A549 (cell line): ENCODE measurements at regions not wholly inside any gene's neighbourhood (a gene's known extent, or its start where the extent isn't known, plus 50 kb on each side); places are given as distances from the start of the nearest gene placed in this dataset.

Experiments
- ATAC-seq, 2 experiments: fragments of 200-7000 bp in 1 of 2; fragments of >200 bp in 1 of 2; cut with Nextera tagmentation in 1 of 2; cut with Tn5 transposase in 1 of 2; 3 replicates each; pipeline versions ENCODE4 v1.8.0 to v1.9.1; 2018 to 2020; ENCODE audit warnings: mild to moderate bottlenecking in 1 of 2, moderate library complexity in 1 of 2
- CTCF ChIA-PET: fragments of 300-600 bp; sonication (Branson Sonifier 250); formaldehyde crosslinking; extraction: SDS; loops from one replicate; lab custom pipeline; 2021; ENCODE audit warnings: antibody characterized with exemption, inconsistent platforms; lab: Yijun Ruan, JAX
- POLR2A ChIA-PET: fragments of 350-600 bp; formaldehyde crosslinking; extraction: SDS; loops from one replicate; lab custom pipeline; 2021; ENCODE audit warnings: antibody characterized with exemption, inconsistent platforms; lab: Yijun Ruan, JAX
- DNase-seq, 2 experiments: peaks; one replicate each; pipeline versions ENCODE4 v3.0.0 to v3.0.0-alpha.2; 2011 to 2016; ENCODE audit warnings: low read depth in 1 of 2, low spot score in 1 of 2
- FAIRE-seq: peaks from 2 replicates; lab custom pipeline; 2011; peaks lifted over from hg19 to GRCh38; lab: Jason Lieb, UNC
- H3K27ac ChIP-seq, 2 experiments: fragments of >200 bp; sonication (Bioruptor Twin); formaldehyde crosslinking; 3 replicates each; pipeline ENCODE4 v1.5.1; 2016 to 2017
- H3K4me1 ChIP-seq: fragments of >200 bp; sonication (Bioruptor Twin); formaldehyde crosslinking; 3 replicates; pipeline ENCODE4 v1.6.1; 2016
- H3K4me2 ChIP-seq: fragments of >200 bp; sonication (Bioruptor Twin); formaldehyde crosslinking; 3 replicates; pipeline ENCODE4 v1.6.1; 2016
- H3K4me3 ChIP-seq: fragments of >200 bp; sonication (Bioruptor Twin); formaldehyde crosslinking; 3 replicates; pipeline ENCODE4 v1.5.1; 2016
- H3K9me3 ChIP-seq: fragments of >200 bp; sonication (Bioruptor Twin); formaldehyde crosslinking; 3 replicates; pipeline ENCODE4 v1.6.1; 2016
- CBX2 ChIP-seq: fragments of 200-600 bp; sonication (generic); IDR thresholded peaks from 2 replicates; pipeline ENCODE4 v1.6.1; 2016; ENCODE audit warnings: low read depth, mild to moderate bottlenecking, borderline replicate concordance
- CBX8 ChIP-seq: fragments of 200-600 bp; sonication (generic); IDR thresholded peaks from 2 replicates; pipeline ENCODE4 v1.6.1; 2016
- CEBPB ChIP-seq, 2 experiments: fragments of >200 bp in 1 of 2; sonication (Bioruptor Twin) in 1 of 2; formaldehyde crosslinking in 1 of 2; IDR thresholded peaks; 2 replicates each; pipeline ENCODE4 v1.6.1; 2012 to 2016
- CHD4 ChIP-seq: fragments of 200-600 bp; sonication (generic); IDR thresholded peaks from 2 replicates; pipeline ENCODE4 v1.6.1; 2016; ENCODE audit warnings: antibody characterized with exemption, mild to moderate bottlenecking, borderline replicate concordance
- EHMT2 ChIP-seq: fragments of 200-600 bp; sonication (generic); IDR thresholded peaks from 2 replicates; pipeline ENCODE4 v1.6.1; 2016; ENCODE audit warnings: antibody characterized with exemption, low read depth, mild to moderate bottlenecking, moderate library complexity
- ELK1 ChIP-seq: fragments of 150-350 bp; IDR thresholded peaks from 2 replicates; pipeline ENCODE4 v1.6.1; 2014; ENCODE audit warnings: low read depth, mild to moderate bottlenecking, low read length
- EP300 ChIP-seq, 2 experiments: fragments of >200 bp; sonication (Bioruptor Twin); formaldehyde crosslinking; IDR thresholded peaks; 2 replicates in 1 of 2; 3 replicates in 1 of 2; pipeline ENCODE4 v1.6.1; 2016 to 2017
- FOSL2 ChIP-seq, 2 experiments: fragments of 450-650 bp in 1 of 2; fragments of >200 bp in 1 of 2; sonication (Bioruptor Twin) in 1 of 2; formaldehyde crosslinking; IDR thresholded peaks; 2 replicates each; pipeline versions ENCODE4 v1.5.0 to v1.6.1; 2016 to 2020; ENCODE audit warnings: mild to moderate bottlenecking in 1 of 2, moderate library complexity in 1 of 2
- FOXS1 ChIP-seq: fragments of 250-450 bp; sonication (Bioruptor Pico); IDR thresholded peaks from 2 replicates; pipeline ENCODE4 v1.5.0; 2020; ENCODE audit warnings: mild to moderate bottlenecking, moderate library complexity
- HES2 ChIP-seq: fragments of >200 bp; sonication (Bioruptor Twin); formaldehyde crosslinking; IDR thresholded peaks from 2 replicates; pipeline ENCODE4 v1.6.1; 2016
- HOXB13 ChIP-seq: fragments of 250-450 bp; sonication (Bioruptor Pico); IDR thresholded peaks from 2 replicates; pipeline ENCODE4 v1.5.0; 2020; ENCODE audit warnings: low read depth, mild to moderate bottlenecking, moderate library complexity
- HOXB5 ChIP-seq: fragments of 250-450 bp; sonication (Bioruptor Pico); IDR thresholded peaks from 2 replicates; pipeline ENCODE4 v1.5.0; 2020; ENCODE audit warnings: mild to moderate bottlenecking, moderate library complexity
- JUNB ChIP-seq: fragments of >200 bp; sonication (Bioruptor Twin); formaldehyde crosslinking; IDR thresholded peaks from 2 replicates; pipeline ENCODE4 v1.6.1; 2016
- KDM5A ChIP-seq: fragments of 200-600 bp; sonication (generic); IDR thresholded peaks from 2 replicates; pipeline ENCODE4 v1.6.1; 2016; ENCODE audit warnings: antibody characterized with exemption, mild to moderate bottlenecking
- MAFK ChIP-seq: fragments of 450-650 bp; IDR thresholded peaks from 2 replicates; pipeline ENCODE4 v1.6.1; 2014; ENCODE audit not compliant: partially characterized antibody
- PHF8 ChIP-seq: fragments of 200-600 bp; sonication (generic); IDR thresholded peaks from 2 replicates; pipeline ENCODE4 v1.6.1; 2016; ENCODE audit warnings: low read depth, mild to moderate bottlenecking, antibody characterized with exemption, moderate library complexity, borderline replicate concordance
- SMC3 ChIP-seq: fragments of >200 bp; sonication (Bioruptor Twin); formaldehyde crosslinking; IDR thresholded peaks from 3 replicates; pipeline ENCODE4 v1.6.1; 2018; ENCODE audit warnings: inconsistent platforms
- SREBF2 ChIP-seq: fragments of 450-650 bp; IDR thresholded peaks from 2 replicates; pipeline ENCODE4 v1.6.1; 2014; ENCODE audit warnings: mild to moderate bottlenecking, moderate library complexity
- USF2 ChIP-seq: fragments of 450-650 bp; IDR thresholded peaks from 2 replicates; pipeline ENCODE4 v1.6.1; 2014; ENCODE audit warnings: antibody characterized with exemption
- ZC3H11A ChIP-seq: fragments of 450-650 bp; IDR thresholded peaks from 2 replicates; pipeline ENCODE4 v1.6.1; 2014; ENCODE audit warnings: antibody characterized with exemption, mild to moderate bottlenecking
- ZNF302 ChIP-seq: fragments of 250-450 bp; sonication (Bioruptor Pico); IDR thresholded peaks from 2 replicates; pipeline ENCODE4 v1.9.0; 2021; ENCODE audit warnings: inconsistent platforms, mild to moderate bottlenecking, moderate library complexity
- WGBS: methylation state at CpG from one replicate; pipeline ENCODE4 v1.1.6; 2017; ENCODE audit errors: missing lambda C conversion rate; 5-methylcytosine and 5-hydroxymethylcytosine counted together
- TF ChIP-seq, protein P1 (sequence below): fragments of 200-600 bp; sonication (generic); IDR thresholded peaks from 2 replicates; pipeline ENCODE4 v1.6.1; 2016; ENCODE audit warnings: antibody characterized with exemption, mild to moderate bottlenecking, moderate library complexity
- TF ChIP-seq, protein P2 (sequence below): IDR thresholded peaks from 2 replicates; pipeline ENCODE4 v1.6.1; 2012
- TF ChIP-seq, protein P3 (sequence below): IDR thresholded peaks from 2 replicates; pipeline ENCODE4 v1.6.1; 2012
- TF ChIP-seq, protein P4 (sequence below): fragments of 250-450 bp; sonication (Bioruptor Pico); IDR thresholded peaks from 2 replicates; pipeline ENCODE4 v1.5.0; 2020; ENCODE audit warnings: low read depth, mild to moderate bottlenecking, moderate library complexity

- no peak overlapping the region for H3K4me2 ChIP-seq
- ATAC-seq (no peak), DNase-seq (no peak), FAIRE-seq (no peak)
- H3K27ac ChIP-seq, result no peak overlapping the region
- no peak overlapping the region for H3K4me3 ChIP-seq
- 15% methylated on average over 3 of the region's 3 CpGs for whole genome bisulfite sequencing
- CTCF ChIA-PET, result no interaction called here
- H3K4me1 ChIP-seq, result no peaks in the 10 kb centered on the region
- no peak for TF ChIP-seq KDM5A
- no peak for TF ChIP-seq CEBPB (IDR thresholded peaks at IDR 0.05)
- TF ChIP-seq, protein P1, sequence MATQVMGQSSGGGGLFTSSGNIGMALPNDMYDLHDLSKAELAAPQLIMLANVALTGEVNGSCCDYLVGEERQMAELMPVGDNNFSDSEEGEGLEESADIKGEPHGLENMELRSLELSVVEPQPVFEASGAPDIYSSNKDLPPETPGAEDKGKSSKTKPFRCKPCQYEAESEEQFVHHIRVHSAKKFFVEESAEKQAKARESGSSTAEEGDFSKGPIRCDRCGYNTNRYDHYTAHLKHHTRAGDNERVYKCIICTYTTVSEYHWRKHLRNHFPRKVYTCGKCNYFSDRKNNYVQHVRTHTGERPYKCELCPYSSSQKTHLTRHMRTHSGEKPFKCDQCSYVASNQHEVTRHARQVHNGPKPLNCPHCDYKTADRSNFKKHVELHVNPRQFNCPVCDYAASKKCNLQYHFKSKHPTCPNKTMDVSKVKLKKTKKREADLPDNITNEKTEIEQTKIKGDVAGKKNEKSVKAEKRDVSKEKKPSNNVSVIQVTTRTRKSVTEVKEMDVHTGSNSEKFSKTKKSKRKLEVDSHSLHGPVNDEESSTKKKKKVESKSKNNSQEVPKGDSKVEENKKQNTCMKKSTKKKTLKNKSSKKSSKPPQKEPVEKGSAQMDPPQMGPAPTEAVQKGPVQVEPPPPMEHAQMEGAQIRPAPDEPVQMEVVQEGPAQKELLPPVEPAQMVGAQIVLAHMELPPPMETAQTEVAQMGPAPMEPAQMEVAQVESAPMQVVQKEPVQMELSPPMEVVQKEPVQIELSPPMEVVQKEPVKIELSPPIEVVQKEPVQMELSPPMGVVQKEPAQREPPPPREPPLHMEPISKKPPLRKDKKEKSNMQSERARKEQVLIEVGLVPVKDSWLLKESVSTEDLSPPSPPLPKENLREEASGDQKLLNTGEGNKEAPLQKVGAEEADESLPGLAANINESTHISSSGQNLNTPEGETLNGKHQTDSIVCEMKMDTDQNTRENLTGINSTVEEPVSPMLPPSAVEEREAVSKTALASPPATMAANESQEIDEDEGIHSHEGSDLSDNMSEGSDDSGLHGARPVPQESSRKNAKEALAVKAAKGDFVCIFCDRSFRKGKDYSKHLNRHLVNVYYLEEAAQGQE, result no peak
- TF ChIP-seq SMC3, result no peak
- no peak for TF ChIP-seq ZC3H11A
- TF ChIP-seq EHMT2, result no peak
- TF ChIP-seq CBX2, result no peak
- TF ChIP-seq FOSL2 (IDR thresholded peaks at IDR 0.05), result no peak
- no peak for TF ChIP-seq FOSL2 (CRISPR knock-in tag; IDR thresholded peaks at IDR 0.05)
- TF ChIP-seq, all 56 proteins: peak for 0
- POLR2A ChIA-PET, result no interaction called here
- H3K9me3 ChIP-seq, result no peaks in the 10 kb centered on the region
Observed at GRCh38 chr21:41031701-41032220, 136.2 kb upstream of the BACE2 start.

DNA sequence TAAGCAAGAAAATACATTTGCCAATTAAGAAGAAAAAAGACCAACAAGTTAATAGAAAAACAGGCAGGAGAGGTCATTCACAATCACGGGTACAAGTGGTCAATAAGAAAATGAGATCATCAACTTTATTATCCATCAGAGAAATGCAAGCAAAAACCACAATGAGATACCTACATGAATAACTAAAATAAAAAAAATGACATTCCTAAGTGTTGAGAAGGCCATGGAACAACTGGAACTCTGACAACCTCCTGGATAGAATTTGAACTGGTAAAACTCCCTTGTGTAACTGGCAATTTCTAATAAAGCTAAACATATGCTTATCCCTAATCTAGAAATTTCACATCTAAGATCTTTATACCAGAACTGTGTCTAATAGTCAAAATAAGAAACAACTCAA lies 135.4 kb upstream of the BACE2 start:
- no peak for TF ChIP-seq EP300 (IDR thresholded peaks at IDR 0.05)
- TF ChIP-seq USF2, result no peak
- TF ChIP-seq, protein P2, sequence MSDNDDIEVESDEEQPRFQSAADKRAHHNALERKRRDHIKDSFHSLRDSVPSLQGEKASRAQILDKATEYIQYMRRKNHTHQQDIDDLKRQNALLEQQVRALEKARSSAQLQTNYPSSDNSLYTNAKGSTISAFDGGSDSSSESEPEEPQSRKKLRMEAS, result no peak
- no peak for TF ChIP-seq HOXB5 (CRISPR knock-in tag)
- no peak for TF ChIP-seq FOXS1
- TF ChIP-seq, protein P1, result no peak
- no peak for TF ChIP-seq KDM5A
- TF ChIP-seq CHD4, result no peak
- no peak for TF ChIP-seq ZNF302
- no peak for TF ChIP-seq PHF8
- TF ChIP-seq HES2, result no peak
- TF ChIP-seq MAFK, result no peak
- no peak for TF ChIP-seq CBX8
- no peak for TF ChIP-seq HOXB13
- no peak for TF ChIP-seq JUNB
- no peak for TF ChIP-seq EHMT2
- TF ChIP-seq SREBF2, result no peak
- TF ChIP-seq, protein P3, sequence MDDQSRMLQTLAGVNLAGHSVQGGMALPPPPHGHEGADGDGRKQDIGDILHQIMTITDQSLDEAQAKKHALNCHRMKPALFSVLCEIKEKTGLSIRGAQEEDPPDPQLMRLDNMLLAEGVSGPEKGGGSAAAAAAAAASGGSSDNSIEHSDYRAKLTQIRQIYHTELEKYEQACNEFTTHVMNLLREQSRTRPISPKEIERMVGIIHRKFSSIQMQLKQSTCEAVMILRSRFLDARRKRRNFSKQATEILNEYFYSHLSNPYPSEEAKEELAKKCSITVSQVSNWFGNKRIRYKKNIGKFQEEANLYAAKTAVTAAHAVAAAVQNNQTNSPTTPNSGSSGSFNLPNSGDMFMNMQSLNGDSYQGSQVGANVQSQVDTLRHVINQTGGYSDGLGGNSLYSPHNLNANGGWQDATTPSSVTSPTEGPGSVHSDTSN, result no peak
- TF ChIP-seq, protein P4, sequence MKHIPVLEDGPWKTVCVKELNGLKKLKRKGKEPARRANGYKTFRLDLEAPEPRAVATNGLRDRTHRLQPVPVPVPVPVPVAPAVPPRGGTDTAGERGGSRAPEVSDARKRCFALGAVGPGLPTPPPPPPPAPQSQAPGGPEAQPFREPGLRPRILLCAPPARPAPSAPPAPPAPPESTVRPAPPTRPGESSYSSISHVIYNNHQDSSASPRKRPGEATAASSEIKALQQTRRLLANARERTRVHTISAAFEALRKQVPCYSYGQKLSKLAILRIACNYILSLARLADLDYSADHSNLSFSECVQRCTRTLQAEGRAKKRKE, result no peak
- TF ChIP-seq ELK1, result no peak
- TF ChIP-seq, all 56 proteins: peak for 0
- no peak overlapping the region for H3K27ac ChIP-seq
- 3% methylated on average over 1 of the region's 1 CpG for WGBS
- no peak overlapping the region for H3K4me3 ChIP-seq
- CTCF ChIA-PET, result no interaction called here
- no peaks in the 10 kb centered on the region for H3K9me3 ChIP-seq
- H3K4me1 ChIP-seq, result no peaks in the 10 kb centered on the region
- no peak overlapping the region for H3K4me2 ChIP-seq
- no peak for ATAC-seq
- DNase-seq, result no peak
- POLR2A ChIA-PET, result no interaction called here
- no peak for FAIRE-seq
